SK-N-SH (cell line): ENCODE measurements at regions not wholly inside any gene's neighbourhood (a gene's known extent, or its start where the extent isn't known, plus 50 kb on each side); places are given as distances from the start of the nearest gene placed in this dataset.

Experiments
- CTCF ChIP-seq: fragments of 200-600 bp; sonication (generic); IDR thresholded peaks from 2 replicates; pipeline ENCODE4 v1.6.1; 2017; ENCODE audit warnings: antibody characterized with exemption, mild to moderate bottlenecking, moderate library complexity
- FOSL2 ChIP-seq: IDR thresholded peaks from 2 replicates; pipeline ENCODE4 v1.4.0; 2012; ENCODE audit warnings: low read depth, mild to moderate bottlenecking, moderate library complexity, borderline replicate concordance
- JUND ChIP-seq: IDR thresholded peaks from 2 replicates; pipeline ENCODE4 v1.4.0; 2012
- MAX ChIP-seq: IDR thresholded peaks from 2 replicates; pipeline ENCODE4 v1.4.0; 2012; ENCODE audit warnings: low read depth
- USF1 ChIP-seq: IDR thresholded peaks from 2 replicates; pipeline ENCODE4 v1.4.0; 2012; ENCODE audit warnings: low read depth, borderline replicate concordance

GRCh38 chr22:34975721-34976120, 90.2 kb upstream of the ISX start:
- TF ChIP-seq JUND (no peak), FOSL2 (no peak), MAX (no peak), CTCF (no peak), USF1 (no peak)
